ENCODE measurements at regions not wholly inside any gene's neighbourhood (a gene's known extent, or its start where the extent isn't known, plus 50 kb on each side); places are given as distances from the start of the nearest gene placed in this dataset.

GRCh38 chr5:99639905-99640304 is 711.1 kb upstream of the CHD1 start:
- DNase-seq (ENCODE audit: insufficient read length, low spot score) (no peak), FAIRE-seq (no peak)
- no peak for TF ChIP-seq CTCF (IDR thresholded peaks at IDR 0.05; ENCODE audit: insufficient read depth, missing control alignments)

- DNase-seq (ENCODE audit: insufficient read length, low spot score) (no peak), FAIRE-seq (no peak)
- TF ChIP-seq CTCF (IDR thresholded peaks at IDR 0.05; ENCODE audit: insufficient read depth, missing control alignments) = no peak
Measured at GRCh38 chr5:99636663-99637062, 707.9 kb upstream of the CHD1 start.

- no peak for DNase-seq (ENCODE audit: insufficient read length, low spot score)
- FAIRE-seq = no peak
Measured at GRCh38 chr5:99621772-99622681, 693.2 kb upstream of the CHD1 start.

GRCh38 chr5:99617335-99617734 is 688.5 kb upstream of the CHD1 start:
- DNase-seq (ENCODE audit: insufficient read length, low spot score) (no peak), FAIRE-seq (no peak)
- no peak for TF ChIP-seq CTCF (IDR thresholded peaks at IDR 0.05; ENCODE audit: insufficient read depth, missing control alignments)

More at GRCh38 chr5:99621772-99622681, 693.2 kb upstream of the CHD1 start:
- TF ChIP-seq CTCF (IDR thresholded peaks at IDR 0.05; ENCODE audit: insufficient read depth, missing control alignments) = no peak

GRCh38 chr5:99614888-99615287 is 686.1 kb upstream of the CHD1 start:
- DNase-seq (ENCODE audit: insufficient read length, low spot score) (no peak), FAIRE-seq (no peak)
- no peak for TF ChIP-seq CTCF (IDR thresholded peaks at IDR 0.05; ENCODE audit: insufficient read depth, missing control alignments)

DNA sequence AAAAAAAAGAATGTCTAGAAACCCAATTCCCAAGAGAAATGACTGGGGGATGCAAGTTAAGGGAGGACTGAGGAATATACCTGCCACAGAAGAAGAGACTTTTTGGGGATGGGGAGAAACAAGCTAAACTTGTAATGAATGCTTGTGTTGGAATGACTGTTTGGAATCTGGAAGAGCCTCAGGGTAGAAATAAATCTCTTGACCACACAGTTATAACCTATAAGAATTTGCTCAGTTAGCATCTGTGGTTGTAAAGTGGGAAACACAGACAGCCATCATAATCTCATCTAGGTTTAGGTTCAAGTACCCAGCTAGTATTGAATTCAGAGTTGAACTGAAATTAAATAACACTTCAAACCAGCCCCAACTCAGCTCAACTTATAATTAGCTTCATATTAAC is 678.3 kb upstream of the CHD1 start:
- TF ChIP-seq CTCF (IDR thresholded peaks at IDR 0.05; ENCODE audit: insufficient read depth, missing control alignments) = no peak
- no peak for FAIRE-seq
- no peak for DNase-seq (ENCODE audit: insufficient read length, low spot score)

DNA sequence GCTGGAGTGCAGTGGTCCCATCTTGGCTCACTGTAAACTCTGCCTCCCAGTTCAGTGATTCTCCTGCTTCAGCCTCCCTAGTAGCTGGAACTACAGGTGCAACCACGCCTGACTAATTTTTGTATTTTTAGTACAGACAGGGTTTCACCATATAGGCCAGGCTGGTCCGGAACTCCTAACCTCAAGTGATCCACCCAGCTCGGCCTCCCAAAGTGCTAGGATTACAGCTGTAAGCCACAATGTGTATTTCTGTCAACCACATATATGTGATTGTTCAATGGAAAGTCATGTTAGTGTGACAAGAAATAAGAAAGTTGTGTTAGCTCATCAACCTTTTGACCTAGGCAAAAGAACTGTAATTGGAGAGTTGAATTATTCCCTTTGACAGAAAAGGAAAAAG is 677.1 kb upstream of the CHD1 start:
- DNase-seq (ENCODE audit: insufficient read length, low spot score) = no peak
- no peak for FAIRE-seq
- TF ChIP-seq CTCF (IDR thresholded peaks at IDR 0.05; ENCODE audit: insufficient read depth, missing control alignments) = no peak
